GM12873 (cell line): ENCODE measurements at regions not wholly inside any gene's neighbourhood (a gene's known extent, or its start where the extent isn't known, plus 50 kb on each side); places are given as distances from the start of the nearest gene placed in this dataset.

Source experiments
- CTCF ChIP-seq: IDR thresholded peaks from 2 replicates; pipeline ENCODE4 v1.5.1; 2012; ENCODE audit warnings: low read depth, mild to moderate bottlenecking, moderate library complexity, low read length, control low read depth; ENCODE audit not compliant: insufficient read depth; ENCODE audit errors: missing control alignments

- TF ChIP-seq CTCF: no peak
These were observed 194.8 kb upstream of the TBX3 start for GRCh38 chr12:114878781-114879180.

GRCh38 chr12:114876968-114877680 lies 193.1 kb upstream of the TBX3 start:
- no peak for TF ChIP-seq CTCF

GRCh38 chr12:114875313-114875712 lies 191.3 kb upstream of the TBX3 start:
- TF ChIP-seq CTCF: no peak

- TF ChIP-seq CTCF: no peak
These were observed 189.7 kb upstream of the TBX3 start for GRCh38 chr12:114873656-114874055.

- no peak for TF ChIP-seq CTCF
These were observed 185.2 kb upstream of the TBX3 start for GRCh38 chr12:114868995-114869834.

GRCh38 chr12:114866331-114866730 lies 182.4 kb upstream of the TBX3 start:
- no peak for TF ChIP-seq CTCF

GRCh38 chr12:114864837-114865551 lies 181.0 kb upstream of the TBX3 start:
- no peak for TF ChIP-seq CTCF
